ENCODE measurements at regions not wholly inside any gene's neighbourhood (a gene's known extent, or its start where the extent isn't known, plus 50 kb on each side); places are given as distances from the start of the nearest gene placed in this dataset.

DNA sequence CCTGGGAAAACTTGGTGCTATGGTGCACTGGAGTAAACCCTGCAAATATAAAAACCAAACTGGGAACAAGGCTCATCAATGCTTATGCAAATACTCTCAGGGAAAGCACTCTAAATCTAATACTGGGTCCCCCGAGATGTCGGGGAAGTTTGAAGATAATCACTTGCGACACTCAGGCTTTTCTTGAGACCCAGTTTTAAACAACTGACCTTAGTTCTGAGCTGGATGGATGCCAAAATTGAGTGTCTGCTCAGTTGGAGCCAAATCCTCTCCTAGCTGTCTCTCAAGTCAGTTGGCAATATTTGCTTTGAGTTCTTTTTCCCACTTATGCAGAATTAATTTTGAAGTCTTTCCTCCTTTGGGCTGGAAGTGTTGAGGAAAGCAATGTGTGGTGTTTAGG lies 75.5 kb upstream of the CD2AP start:
- H3K36me3 ChIP-seq (ENCODE audit: control insufficient read depth, low read length) = no peaks in the 10 kb centered on the region
- no peaks in the 10 kb centered on the region for H3K79me2 ChIP-seq (ENCODE audit: control insufficient read depth, low read length)
- H3K27ac ChIP-seq (ENCODE audit: low read depth, low read length) = no peak overlapping the region
- no peaks in the 10 kb centered on the region for H3K9me3 ChIP-seq (ENCODE audit: control insufficient read depth, insufficient read depth, low read length)
- no peaks in the 10 kb centered on the region; the same call in 1 of the 2 replicates for H3K27me3 ChIP-seq (ENCODE audit: control insufficient read depth, low read length)
- H3K4me3 ChIP-seq (ENCODE audit: low read length) = no peak overlapping the region
- no peaks in the 10 kb centered on the region for H3K4me1 ChIP-seq (ENCODE audit: control insufficient read depth, low read length)
- no peaks in the 10 kb centered on the region for H3F3A ChIP-seq (ENCODE audit: control insufficient read depth, insufficient read depth)
- no peaks in the 10 kb centered on the region for H4K20me1 ChIP-seq (ENCODE audit: control insufficient read depth, insufficient read depth, low read depth, low read length)
- no peaks in the 10 kb centered on the region for H3K9me2 ChIP-seq (replicated peaks; ENCODE audit: control insufficient read depth, low read length)
- no peak overlapping the region for H3K4me2 ChIP-seq (ENCODE audit: low read length)
- no peak for TF ChIP-seq EZH2phosphoT487 (IDR thresholded peaks at IDR 0.05; ENCODE audit: borderline replicate concordance, low read length)
- TF ChIP-seq, protein P1, sequence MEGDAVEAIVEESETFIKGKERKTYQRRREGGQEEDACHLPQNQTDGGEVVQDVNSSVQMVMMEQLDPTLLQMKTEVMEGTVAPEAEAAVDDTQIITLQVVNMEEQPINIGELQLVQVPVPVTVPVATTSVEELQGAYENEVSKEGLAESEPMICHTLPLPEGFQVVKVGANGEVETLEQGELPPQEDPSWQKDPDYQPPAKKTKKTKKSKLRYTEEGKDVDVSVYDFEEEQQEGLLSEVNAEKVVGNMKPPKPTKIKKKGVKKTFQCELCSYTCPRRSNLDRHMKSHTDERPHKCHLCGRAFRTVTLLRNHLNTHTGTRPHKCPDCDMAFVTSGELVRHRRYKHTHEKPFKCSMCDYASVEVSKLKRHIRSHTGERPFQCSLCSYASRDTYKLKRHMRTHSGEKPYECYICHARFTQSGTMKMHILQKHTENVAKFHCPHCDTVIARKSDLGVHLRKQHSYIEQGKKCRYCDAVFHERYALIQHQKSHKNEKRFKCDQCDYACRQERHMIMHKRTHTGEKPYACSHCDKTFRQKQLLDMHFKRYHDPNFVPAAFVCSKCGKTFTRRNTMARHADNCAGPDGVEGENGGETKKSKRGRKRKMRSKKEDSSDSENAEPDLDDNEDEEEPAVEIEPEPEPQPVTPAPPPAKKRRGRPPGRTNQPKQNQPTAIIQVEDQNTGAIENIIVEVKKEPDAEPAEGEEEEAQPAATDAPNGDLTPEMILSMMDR (IDR thresholded peaks at IDR 0.05; ENCODE audit: low read depth, low read length, poor library complexity, severe bottlenecking) = no peak

DNA sequence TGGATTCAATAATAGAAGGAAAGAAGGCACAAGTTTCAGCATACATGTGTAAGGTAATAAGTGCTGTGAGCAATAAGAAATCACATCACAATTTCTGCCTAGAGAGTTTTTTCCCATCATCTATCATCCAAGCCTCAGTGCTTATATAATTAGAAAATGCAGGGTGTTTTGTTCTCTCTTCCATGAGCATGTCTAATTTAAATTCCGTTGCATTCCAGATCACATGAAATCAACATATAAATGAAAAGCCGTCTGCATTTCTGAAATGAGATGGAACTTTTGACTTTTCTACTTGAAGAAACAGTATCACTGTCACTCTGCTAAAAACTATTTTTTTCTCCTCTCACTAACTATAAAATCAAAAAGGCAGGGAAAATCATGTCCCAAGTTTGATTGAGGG lies 74.5 kb upstream of the CD2AP start:
- TF ChIP-seq, protein P1 (IDR thresholded peaks at IDR 0.05; ENCODE audit: low read depth, low read length, poor library complexity, severe bottlenecking) = no peak
- TF ChIP-seq EZH2phosphoT487 (IDR thresholded peaks at IDR 0.05; ENCODE audit: borderline replicate concordance, low read length) = no peak
- H3K27ac ChIP-seq (ENCODE audit: low read depth, low read length) = no peak overlapping the region
- no peaks in the 10 kb centered on the region; the same call in 1 of the 2 replicates for H3K27me3 ChIP-seq (ENCODE audit: control insufficient read depth, low read length)
- no peaks in the 10 kb centered on the region for H3K4me1 ChIP-seq (ENCODE audit: control insufficient read depth, low read length)
- H4K20me1 ChIP-seq (ENCODE audit: control insufficient read depth, insufficient read depth, low read depth, low read length) = no peaks in the 10 kb centered on the region
- H3K4me2 ChIP-seq (ENCODE audit: low read length) = no peak overlapping the region
- no peaks in the 10 kb centered on the region for H3K36me3 ChIP-seq (ENCODE audit: control insufficient read depth, low read length)
- no peaks in the 10 kb centered on the region for H3F3A ChIP-seq (ENCODE audit: control insufficient read depth, insufficient read depth)
- no peaks in the 10 kb centered on the region for H3K9me3 ChIP-seq (ENCODE audit: control insufficient read depth, insufficient read depth, low read length)
- no peaks in the 10 kb centered on the region for H3K9me2 ChIP-seq (replicated peaks; ENCODE audit: control insufficient read depth, low read length)
- no peak overlapping the region for H3K4me3 ChIP-seq (ENCODE audit: low read length)
- no peaks in the 10 kb centered on the region for H3K79me2 ChIP-seq (ENCODE audit: control insufficient read depth, low read length)

DNA sequence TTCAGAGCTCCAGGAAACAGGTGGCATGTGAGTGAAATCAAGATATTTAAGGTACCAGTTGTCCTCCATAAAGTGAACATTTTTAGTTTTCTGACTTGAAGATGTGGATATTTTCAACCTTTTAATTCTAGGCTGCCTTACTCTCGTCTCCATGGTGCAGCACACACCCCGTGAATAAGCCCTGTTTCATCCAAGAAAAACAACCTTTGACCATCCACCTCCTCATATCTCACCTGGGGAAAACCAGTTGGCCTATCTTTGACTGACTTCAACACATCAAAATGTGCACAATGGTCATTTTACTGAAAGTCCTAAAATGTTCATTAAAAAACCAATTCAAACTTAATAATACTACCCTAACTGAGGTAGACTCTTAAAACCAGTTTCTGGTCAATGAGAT lies 73.8 kb upstream of the CD2AP start:
- H4K20me1 ChIP-seq (ENCODE audit: control insufficient read depth, insufficient read depth, low read depth, low read length) = no peaks in the 10 kb centered on the region
- no peak overlapping the region for H3K27ac ChIP-seq (ENCODE audit: low read depth, low read length)
- H3K79me2 ChIP-seq (ENCODE audit: control insufficient read depth, low read length) = no peaks in the 10 kb centered on the region
- no peak overlapping the region for H3K4me2 ChIP-seq (ENCODE audit: low read length)
- no peaks in the 10 kb centered on the region for H3F3A ChIP-seq (ENCODE audit: control insufficient read depth, insufficient read depth)
- no peak overlapping the region for H3K4me3 ChIP-seq (ENCODE audit: low read length)
- H3K36me3 ChIP-seq (ENCODE audit: control insufficient read depth, low read length) = no peaks in the 10 kb centered on the region
- no peaks in the 10 kb centered on the region for H3K4me1 ChIP-seq (ENCODE audit: control insufficient read depth, low read length)
- no peak for TF ChIP-seq EZH2phosphoT487 (IDR thresholded peaks at IDR 0.05; ENCODE audit: borderline replicate concordance, low read length)
- TF ChIP-seq, protein P1 (IDR thresholded peaks at IDR 0.05; ENCODE audit: low read depth, low read length, poor library complexity, severe bottlenecking) = no peak
- H3K9me3 ChIP-seq (ENCODE audit: control insufficient read depth, insufficient read depth, low read length) = no peaks in the 10 kb centered on the region
- no peaks in the 10 kb centered on the region for H3K27me3 ChIP-seq (ENCODE audit: control insufficient read depth, low read length)
- H3K9me2 ChIP-seq (replicated peaks; ENCODE audit: control insufficient read depth, low read length) = no peaks in the 10 kb centered on the region

DNA sequence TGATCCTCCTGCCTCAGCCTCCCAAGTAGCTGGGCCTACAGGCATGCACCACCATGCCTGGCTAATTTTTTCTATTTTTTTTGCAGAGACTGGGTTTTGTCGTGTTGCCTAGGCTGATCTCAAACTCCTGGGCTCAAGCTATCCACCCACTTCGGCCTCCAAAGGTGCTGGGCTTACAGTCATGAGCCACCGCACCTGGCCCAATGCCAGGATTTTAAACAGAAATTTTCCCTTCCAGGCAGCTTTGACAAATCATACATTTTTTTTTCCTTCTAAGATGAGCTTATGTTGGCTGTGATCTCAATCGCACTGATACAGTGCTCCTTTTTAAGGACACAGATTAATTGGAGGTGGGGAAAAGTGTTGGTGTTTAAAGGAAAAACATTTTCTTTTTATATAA lies 73.2 kb upstream of the CD2AP start:
- no peaks in the 10 kb centered on the region for H3K4me1 ChIP-seq (ENCODE audit: control insufficient read depth, low read length)
- H3K4me3 ChIP-seq (ENCODE audit: low read length) = no peak overlapping the region
- H3K9me2 ChIP-seq (replicated peaks; ENCODE audit: control insufficient read depth, low read length) = no peaks in the 10 kb centered on the region
- no peak overlapping the region for H3K4me2 ChIP-seq (ENCODE audit: low read length)
- no peaks in the 10 kb centered on the region for H3F3A ChIP-seq (ENCODE audit: control insufficient read depth, insufficient read depth)
- H3K79me2 ChIP-seq (ENCODE audit: control insufficient read depth, low read length) = no peaks in the 10 kb centered on the region
- no peak for TF ChIP-seq EZH2phosphoT487 (IDR thresholded peaks at IDR 0.05; ENCODE audit: borderline replicate concordance, low read length)
- TF ChIP-seq, protein P1 (IDR thresholded peaks at IDR 0.05; ENCODE audit: low read depth, low read length, poor library complexity, severe bottlenecking) = no peak
- H4K20me1 ChIP-seq (ENCODE audit: control insufficient read depth, insufficient read depth, low read depth, low read length) = no peaks in the 10 kb centered on the region
- H3K27ac ChIP-seq (ENCODE audit: low read depth, low read length) = no peak overlapping the region
- H3K27me3 ChIP-seq (ENCODE audit: control insufficient read depth, low read length) = no peaks in the 10 kb centered on the region
- H3K36me3 ChIP-seq (ENCODE audit: control insufficient read depth, low read length) = no peaks in the 10 kb centered on the region
- H3K9me3 ChIP-seq (ENCODE audit: control insufficient read depth, insufficient read depth, low read length) = no peaks in the 10 kb centered on the region

Measured in DOHH2 (cell line).